GM18520 (cell line): ENCODE measurements at regions not wholly inside any gene's neighbourhood (a gene's known extent, or its start where the extent isn't known, plus 50 kb on each side); places are given as distances from the start of the nearest gene placed in this dataset.
"Not testable (repeated sequence)": the region's sequence is repeated elsewhere in the genome, so short reads cannot be mapped to it uniquely, and the experiment has no call there.

ENCODE experiments used
- ATAC-seq: cut with Tn5 transposase; IDR thresholded peaks from one replicate; pipeline ENCODE4 v1.9.1; 2021; ENCODE audit not compliant: unreplicated experiment

DNA sequence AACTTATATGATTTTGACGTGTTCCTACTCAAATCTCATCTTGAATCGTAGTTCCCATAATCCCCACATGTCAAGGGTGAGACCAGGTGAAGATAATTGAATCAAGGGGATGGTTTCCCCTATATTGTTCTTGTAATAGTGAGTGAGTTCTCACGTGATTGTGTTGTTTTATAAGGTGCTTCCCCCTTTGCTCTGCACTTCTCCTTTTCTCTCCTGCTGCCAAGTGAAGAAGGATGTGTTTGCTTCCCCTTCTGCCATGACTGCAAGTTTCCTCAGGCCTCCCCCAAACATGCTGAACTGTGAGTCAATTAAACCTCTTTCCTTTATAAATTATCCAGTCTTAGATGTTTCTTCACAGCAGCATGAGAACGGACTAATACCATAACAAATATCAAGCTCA lies 83.2 kb downstream of the MANEA start:
- ATAC-seq: no peak

GRCh38 chr6:95670011-95670463 lies 92.7 kb downstream of the MANEA start:
- ATAC-seq: no peak

DNA sequence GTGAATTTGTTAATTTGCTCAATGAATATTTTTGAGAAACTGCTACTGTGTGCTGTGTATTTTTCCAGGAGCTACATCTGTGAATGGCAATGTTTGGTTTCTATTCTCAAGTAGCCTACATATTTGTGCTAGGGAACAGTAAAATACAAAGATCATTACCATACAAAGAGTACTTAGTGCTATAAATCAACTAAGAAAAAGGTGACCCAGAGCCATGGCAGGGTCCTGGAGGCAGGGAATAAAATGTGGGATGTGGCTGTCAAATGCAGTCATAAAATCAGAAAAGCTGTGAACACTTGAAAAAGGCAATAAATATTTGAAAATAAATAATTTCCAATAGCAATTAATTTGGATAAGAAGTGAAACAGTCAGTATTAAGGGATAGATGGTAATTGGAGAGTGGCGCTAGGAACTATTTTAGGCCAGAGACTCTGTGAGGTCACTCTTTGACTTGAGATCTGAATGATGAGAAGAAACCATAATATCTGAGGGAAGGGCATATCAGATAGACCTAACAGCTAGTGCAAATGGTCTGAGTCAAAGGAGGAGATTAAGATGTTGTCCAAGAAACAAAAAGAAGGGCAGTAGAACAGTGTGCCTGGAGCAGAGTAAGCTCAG lies 98.8 kb downstream of the MANEA start:
- ATAC-seq: no peak

GRCh38 chr6:95679981-95680380 lies 102.6 kb downstream of the MANEA start:
- ATAC-seq: no peak

DNA sequence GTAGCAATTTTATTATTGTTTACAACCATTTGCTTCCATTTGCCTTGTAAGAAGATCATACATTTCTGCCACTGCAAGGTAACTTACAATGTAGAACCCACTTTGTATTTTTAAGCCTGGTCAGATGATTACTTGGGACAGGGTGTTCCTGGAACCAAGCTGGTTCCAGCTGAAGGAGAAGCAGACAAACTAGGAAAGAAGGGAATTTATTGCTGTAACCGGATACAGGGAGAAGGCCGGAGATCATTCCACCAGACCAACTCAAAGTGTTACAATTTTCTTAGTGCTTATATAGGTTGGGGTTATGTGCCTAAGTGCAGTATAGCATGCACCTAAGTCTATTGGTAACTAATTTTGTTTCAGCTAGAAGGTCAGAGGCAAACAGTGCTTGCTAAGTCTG lies 104.4 kb downstream of the MANEA start:
- no peak for ATAC-seq

DNA sequence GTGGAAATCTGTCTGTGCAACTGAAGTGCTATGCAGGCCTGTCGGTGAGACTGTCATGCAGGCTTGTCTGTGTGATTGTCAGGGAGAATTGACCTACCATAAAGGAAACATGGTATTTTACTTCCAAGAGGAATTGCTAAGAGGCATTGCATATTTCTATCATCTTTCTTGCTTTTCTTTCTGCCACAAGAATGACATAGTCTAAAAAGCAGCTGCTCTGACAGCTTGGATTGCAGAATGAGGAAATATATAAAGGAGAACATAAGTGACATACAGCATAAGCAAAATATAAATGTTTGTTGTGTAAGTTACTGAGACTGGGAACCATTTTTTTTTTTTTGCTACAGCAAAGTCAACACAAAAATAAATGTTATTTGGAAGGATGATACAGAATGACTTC lies 105.1 kb downstream of the MANEA start:
- ATAC-seq: no peak

DNA sequence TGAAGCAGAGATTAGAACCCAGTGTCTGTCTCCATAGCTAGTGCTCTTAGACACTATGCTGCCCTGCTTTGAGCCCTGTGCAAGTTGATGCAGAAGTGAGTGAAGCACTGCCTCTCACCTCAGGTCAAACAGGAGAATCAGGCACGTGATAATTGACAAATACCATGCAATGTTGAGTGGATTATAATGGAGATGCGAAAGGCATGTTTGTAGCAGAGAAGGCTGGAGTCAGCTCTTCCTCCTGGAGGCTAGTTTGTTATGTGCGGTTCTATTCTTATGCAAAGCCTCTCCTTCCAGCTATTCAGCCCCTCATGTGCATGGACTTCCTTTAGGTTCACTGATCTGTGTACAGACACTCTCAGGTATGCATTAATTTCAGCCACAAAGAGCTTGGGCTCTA lies 108.5 kb downstream of the MANEA start:
- ATAC-seq: no peak

DNA sequence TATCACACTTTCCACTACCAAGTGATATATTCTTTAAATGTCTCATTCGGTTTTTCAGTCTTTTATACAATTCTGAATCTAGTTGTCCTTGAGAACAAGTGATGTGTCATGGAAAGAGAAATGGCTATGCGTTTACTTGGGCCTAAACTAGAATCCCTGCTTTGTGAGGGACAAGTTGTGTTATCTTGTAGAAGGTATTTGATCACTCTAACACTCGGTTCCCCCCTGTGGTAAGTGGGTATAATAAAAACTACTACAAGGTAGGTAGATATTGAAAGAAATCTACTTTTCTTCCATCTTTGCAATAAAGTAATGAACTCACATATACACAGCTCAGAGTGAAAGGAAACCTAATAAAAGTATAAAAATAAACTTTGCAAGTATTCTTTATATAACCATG lies 108.9 kb downstream of the MANEA start:
- ATAC-seq: no peak

DNA sequence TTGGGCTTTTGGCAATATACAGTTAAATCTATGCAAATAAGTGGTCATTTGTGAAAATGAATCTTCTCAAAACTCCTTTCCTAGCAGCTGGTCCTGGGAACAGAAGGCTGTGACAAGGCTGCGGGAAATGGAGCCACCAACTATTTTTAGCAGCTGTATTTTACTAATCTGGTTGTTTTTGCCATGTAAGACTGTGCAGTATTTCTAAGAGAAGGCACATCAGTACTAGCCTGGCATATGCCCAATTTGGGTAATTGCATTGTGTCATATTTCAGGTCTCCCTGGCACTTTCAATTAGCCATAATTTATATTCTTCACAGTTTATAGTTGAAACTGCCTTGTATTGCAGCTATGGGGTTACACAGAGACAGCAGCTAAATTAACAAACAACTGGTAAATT lies 109.6 kb downstream of the MANEA start:
- no peak for ATAC-seq

- no peak for ATAC-seq
These were observed 110.5 kb downstream of the MANEA start for GRCh38 chr6:95687839-95688238.

- ATAC-seq: peak; percentile 55
These were observed 113.0 kb downstream of the MANEA start for GRCh38 chr6:95690328-95690727.

GRCh38 chr6:95693108-95693507 lies 115.8 kb downstream of the MANEA start:
- no peak for ATAC-seq

DNA sequence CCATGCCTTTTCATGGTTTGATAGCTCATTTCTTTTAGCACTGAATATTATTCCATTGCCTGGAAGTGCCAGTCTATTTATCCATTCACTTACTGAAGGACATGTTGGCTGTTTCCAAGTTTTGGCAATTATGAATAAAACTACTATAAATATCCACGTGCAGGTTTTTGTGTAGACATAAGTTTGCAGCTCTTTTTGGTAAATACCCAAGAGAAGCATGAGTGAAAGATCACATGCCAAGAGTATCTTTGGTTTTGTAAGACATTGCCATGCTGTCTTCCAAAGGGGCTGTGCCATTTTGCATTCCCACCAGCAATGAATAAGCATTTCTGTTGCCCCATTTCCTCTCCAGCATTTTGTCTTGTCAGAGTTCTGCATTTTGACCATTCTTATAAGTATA lies 120.9 kb downstream of the MANEA start:
- no peak for ATAC-seq

DNA sequence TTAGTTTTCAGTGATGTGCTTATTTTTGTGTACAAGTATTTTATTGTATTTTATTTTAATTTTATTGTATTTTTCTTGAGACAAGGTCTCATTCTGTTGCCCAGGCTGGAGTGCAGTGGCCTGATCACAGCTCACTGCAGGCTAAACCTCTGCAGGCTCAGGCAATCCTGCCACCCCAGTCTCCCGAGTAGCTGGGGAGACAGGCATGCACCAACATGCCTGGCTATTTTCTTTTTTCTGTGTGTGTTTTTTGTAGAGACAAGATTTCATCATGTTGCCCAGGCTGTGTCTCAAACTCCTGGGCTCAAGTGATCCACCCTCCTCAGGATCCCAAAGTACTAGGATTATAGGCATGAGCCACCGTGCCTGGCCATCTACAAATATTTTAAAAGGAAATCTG lies 146.3 kb downstream of the MANEA start:
- no peak for ATAC-seq

GRCh38 chr6:95725344-95725743 lies 148.0 kb downstream of the MANEA start:
- ATAC-seq: no peak

DNA sequence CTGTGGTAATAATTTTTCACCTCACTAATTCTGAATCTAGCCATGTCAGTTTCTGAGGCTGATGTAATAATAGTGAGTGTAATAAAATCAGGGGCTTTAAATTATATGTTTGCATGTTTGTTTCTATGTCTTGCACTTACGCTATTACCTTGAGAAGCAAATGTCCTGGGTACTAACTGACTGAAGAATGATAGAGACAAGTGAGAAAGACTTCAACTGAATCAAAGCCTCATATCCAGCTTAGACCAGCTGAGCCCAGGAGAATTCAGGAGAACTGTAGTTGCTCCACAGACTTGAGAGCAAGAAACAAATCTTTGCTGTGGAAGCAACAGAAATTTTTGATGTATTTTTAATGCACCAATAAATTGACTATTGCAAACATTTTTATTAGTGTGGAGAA lies 162.8 kb downstream of the MANEA start:
- ATAC-seq: no peak

DNA sequence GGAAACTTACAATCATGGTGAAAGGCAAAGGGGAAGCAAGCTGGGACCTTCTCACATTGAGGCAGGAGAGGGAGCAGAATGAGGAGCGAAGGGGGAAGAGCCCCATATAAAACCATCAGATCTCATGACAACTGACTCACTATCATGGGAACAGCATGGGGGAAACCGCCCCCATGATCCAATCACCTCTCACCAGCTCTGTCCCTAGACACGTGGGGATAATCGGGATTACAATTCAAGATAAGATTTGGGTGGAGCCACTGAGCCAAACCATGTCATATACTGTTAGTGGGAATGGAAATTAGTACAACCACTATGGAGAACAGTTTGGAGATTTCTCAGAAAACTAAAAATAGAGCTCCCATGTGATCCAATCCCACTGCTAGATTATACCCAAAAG lies 163.7 kb downstream of the MANEA start:
- no peak for ATAC-seq

DNA sequence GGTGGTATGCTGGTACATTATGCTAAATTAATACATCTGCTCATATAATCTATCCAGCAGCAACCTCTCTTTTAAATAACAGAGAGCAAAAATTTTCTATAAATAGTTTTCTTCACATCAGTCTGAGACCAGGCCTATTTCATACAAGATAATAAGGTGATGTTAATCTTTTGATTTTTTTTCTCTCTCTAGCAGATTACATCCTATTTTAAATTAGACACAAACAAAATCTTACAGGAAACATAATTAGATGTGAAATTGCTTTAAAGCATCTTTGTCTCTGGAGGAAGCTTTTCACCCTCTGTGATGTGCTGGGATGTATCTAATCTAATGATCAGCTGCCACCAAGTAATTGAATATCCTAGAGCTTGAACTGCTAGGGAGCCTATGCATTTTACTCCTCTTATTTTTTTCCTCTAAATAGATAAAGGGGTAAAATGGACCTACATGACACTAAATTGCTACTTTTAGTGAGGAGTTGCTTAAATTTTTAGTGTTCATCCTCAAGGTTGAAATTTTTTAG lies 165.5 kb downstream of the MANEA start:
- ATAC-seq: no peak

DNA sequence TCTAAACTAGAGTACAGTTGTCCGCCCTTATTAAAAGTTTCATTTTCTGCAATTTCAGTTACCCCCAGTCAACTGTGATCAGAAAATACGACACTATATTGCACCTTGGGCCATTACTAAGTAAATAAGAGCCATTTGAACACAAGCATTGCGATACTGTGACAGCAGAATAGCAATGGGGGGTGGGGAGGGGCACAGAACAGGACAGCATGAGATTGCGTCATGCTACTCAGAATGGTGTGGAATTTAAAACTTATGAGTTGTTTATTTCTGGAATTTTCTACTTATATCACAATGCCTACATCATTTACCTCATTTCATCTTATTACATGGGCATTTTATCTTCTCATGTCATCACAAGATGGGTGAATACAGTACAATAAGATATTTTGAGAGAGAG lies 166.3 kb downstream of the MANEA start:
- ATAC-seq: no peak

DNA sequence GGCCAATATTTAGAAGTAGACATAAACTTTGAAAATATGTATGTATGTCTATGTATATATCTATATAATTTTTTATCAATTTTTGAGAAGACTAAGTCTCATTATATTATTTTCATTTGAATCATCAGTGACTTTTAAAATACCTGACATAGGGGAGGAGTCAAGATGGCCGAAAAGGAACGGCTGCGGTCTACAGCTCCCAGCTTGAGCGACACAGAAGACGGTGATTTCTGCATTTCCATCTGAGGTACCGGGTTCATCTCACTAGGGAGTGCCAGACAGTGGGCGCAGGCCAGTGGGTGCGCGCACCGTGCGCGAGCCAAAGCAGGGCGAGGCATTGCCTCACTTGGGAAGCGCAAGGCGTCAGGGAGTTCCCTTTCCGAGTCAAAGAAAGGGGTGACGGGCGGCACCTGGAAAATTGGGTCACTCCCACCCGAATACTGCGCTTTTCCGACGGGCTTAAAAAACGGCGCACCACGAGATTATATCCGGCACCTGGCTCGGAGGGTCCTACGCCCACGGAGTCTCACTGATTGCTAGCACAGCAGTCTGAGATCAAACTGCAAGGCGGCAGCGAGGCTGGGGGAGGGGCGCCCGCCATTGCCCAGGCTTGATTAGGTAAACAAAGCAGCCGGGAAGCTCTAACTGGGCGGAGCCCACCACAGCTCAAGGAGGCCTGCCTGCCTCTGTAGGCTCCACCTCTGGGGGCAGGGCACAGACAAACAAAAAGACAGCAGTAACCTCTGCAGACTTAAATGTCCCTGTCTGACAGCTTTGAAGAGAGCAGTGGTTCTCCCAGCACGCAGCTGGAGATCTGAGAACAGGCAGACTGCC lies 181.1 kb downstream of the MANEA start:
- ATAC-seq: not testable (repeated sequence)

GRCh38 chr6:95767897-95768463 lies 190.6 kb downstream of the MANEA start:
- ATAC-seq: no peak

DNA sequence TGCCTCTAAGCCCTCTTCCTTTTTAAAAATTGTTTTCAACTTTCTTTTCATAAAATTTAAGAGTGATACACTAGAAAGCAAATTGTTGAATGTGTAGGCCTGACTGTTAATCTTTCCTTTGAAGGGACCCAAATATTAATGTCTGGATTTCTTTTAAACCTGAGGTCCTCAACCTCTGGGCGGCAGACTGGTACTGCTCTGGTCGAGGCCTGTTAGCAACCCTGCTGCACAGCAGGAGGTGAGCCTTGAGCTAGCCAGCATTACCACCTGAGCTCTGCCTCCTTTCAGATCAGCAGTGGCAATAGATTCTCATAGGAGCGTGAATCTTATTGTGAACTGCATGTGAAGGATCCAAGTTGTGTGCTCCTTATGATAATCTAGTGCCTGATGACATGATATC lies 191.2 kb downstream of the MANEA start:
- ATAC-seq: no peak
